HG02763 (cell line): ENCODE measurements at regions not wholly inside any gene's neighbourhood (a gene's known extent, or its start where the extent isn't known, plus 50 kb on each side); places are given as distances from the start of the nearest gene placed in this dataset.

Source experiments
- ATAC-seq: cut with Tn5 transposase; IDR thresholded peaks from one replicate; pipeline ENCODE4 v1.9.1; 2021; ENCODE audit warnings: mild to moderate bottlenecking, moderate library complexity; ENCODE audit not compliant: unreplicated experiment

GRCh38 chr2:204454672-204455380, 90.4 kb upstream of the PARD3B start:
- no peak for ATAC-seq

DNA sequence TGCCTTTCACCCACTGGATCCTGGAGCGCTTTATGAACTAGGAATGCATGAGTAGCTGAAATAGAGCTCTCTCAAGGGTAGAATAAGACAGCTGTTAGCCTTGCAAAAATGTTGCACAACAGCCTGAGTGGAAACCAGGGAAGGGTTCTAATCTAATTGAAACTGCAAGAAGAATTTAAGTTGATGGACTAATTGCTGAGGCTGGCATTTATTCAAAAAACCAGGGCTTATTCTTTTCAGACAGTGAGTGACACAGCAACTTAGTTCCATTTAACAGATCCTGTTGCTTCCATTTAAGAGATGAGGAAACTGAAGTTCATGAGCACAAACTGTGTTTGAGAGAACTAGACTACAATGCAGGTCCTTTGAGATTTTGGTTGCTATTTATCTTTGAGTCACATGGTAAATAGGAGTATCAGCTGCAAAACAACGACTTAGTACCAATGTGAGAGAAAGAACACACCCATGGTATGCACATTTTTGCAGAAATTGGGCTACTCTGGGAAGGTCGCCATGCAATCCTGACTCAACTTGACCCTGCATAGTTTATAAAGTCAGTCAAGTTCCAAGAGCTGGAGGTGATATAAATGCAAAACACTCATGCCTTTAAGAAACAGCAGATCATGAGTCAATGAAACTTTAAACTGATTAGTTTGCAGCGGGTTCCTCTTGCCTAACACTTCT, 76.4 kb upstream of the PARD3B start:
- ATAC-seq, result no peak

GRCh38 chr2:204470178-204470620, 75.1 kb upstream of the PARD3B start:
- no peak for ATAC-seq

DNA sequence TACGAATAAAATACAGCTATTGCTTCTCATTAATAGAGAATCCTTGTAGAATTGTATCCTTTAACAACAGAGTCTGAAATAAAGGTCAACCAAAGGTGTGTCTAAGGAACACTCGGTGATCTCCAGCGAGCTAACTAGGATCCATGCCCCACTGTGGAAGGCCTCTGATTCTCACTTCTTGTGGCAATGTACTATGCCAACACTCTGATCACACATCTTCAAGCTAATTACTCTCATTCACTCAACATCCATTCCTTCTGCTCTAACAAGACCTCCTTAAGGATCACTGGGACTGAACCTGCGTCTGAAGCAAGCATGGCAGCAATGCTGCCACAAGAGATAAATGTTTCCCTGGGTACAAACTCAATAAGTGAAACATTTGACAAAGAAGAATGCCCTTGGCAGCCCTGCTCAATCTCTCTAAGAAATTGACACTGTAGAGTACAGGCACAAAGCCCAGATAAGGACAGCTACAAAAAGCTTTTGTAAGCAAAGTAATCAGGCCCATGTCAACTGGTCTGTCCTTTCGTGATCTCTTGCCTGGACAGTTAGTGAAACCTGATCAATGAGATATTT, 74.6 kb upstream of the PARD3B start:
- ATAC-seq, result no peak

DNA sequence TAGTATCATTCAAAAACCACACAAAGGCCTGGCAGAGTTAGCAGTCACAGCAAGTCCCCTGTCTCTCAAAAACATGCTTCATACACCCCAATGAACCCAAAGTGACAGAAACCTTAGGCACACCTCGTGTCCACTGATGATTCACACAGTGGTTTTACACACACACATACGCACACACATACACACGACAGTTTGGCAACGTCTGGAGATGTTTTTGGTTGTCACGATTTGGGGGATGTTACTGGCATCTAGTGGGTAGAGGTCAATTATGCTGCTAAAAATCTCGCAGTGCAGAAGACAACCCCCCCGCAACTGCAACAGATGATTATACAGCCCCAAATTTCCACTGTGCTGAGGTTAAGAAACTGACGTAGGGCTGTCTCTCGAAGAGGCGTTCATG, 72.9 kb upstream of the PARD3B start:
- ATAC-seq, result no peak

GRCh38 chr2:204473224-204473623, 72.1 kb upstream of the PARD3B start:
- ATAC-seq, result no peak

DNA sequence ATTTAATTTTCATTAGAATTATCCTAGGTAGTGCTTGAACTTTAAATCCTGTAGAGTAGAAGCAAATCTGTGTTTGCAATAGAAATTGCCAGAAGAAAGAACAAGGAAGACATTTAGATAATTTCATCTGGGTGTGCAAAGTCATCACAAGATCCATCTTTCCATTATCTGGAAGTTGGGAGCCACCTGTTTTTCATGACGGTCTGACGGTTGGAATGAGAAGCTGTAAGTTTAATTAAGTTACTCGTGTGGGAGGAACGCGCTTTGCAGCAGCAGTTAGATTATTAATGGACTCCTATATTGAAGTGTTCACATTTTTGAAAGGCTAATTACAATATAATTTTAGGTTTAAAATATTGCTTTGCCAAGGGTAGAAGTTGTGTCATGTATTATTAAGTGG, 69.9 kb upstream of the PARD3B start:
- ATAC-seq, result no peak

GRCh38 chr2:204477358-204477950, 67.8 kb upstream of the PARD3B start:
- no peak for ATAC-seq

- ATAC-seq, result no peak
Measured at GRCh38 chr2:204479557-204479956, 65.7 kb upstream of the PARD3B start.

DNA sequence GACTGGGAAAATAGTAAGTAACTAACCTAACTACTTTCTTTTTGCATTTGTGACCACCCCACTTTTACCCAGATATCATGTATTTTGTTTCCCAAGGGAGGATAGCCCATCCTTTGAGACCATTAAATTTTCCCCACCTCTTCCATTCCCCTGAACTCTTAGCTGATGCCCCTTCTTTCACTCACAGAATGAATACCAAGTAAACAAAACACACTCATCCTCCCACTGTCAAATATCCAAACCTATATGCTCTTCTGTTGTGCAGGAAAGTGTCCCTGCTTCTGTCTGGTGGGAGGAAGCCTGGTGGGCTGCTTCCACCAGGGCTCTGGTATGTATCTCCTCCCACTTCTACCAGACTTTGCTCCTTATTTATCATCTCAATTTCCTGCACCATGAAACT, 64.6 kb upstream of the PARD3B start:
- ATAC-seq, result no peak

GRCh38 chr2:204483608-204484081, 61.6 kb upstream of the PARD3B start:
- ATAC-seq, result no peak

GRCh38 chr2:204486321-204486720, 59.0 kb upstream of the PARD3B start:
- ATAC-seq, result no peak

DNA sequence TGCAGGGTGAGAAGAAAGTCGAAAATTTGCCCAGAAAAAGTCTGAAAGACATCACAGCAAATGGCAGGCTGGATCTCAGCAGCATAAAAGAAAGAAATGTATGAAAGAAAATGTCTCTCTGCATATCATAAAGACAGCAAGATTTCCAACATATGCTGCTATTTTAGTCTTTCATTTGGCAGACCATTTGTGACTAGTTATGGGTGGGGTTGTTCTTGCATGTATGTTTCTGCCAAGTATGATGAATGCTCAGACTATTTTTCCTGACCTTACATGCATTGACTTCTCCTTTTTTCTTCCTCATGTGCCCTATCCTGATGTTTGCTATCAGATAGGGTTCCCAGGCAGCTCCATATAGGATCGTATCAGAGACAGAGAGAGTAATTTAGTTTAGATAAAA, 58.5 kb upstream of the PARD3B start:
- ATAC-seq, result no peak

- ATAC-seq, result no peak
Measured at GRCh38 chr2:204487447-204488229, 57.6 kb upstream of the PARD3B start.

DNA sequence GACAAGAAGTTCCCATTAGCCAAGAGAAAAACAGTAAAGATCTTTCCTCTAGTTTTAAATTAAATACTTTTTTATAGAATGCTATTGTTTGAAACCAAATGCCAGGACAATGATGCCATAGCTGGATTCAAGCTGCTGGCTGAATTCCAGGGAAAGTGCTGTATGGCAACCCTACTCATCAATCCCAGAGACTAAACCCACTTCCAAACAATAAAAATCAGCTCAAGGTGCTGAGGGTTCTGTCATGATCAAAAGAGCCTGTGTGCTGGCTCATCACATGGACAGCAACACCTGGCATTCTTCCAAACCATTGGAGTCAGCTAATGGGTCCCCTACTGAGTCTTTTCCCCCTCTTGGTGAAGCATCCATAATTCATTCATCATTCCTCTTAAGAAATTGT, 53.7 kb upstream of the PARD3B start:
- ATAC-seq, result no peak

DNA sequence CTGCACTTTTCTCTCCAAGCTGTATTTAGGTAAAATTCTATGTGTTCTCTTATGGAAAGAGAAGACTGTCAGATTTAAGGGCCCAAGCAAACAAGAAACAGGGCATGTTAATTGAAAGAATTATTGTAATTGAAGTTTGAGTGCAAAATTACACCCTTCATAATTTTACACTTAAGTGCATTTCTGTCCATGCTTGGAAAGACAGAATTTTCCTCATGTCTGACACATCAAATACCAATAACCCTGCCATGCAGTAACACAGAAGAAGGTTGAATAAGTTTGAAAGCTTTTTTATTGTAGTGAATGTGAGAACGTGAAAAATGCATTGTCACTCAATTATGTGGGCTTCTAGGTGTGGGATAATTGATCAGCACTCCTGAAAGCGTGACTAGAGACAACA, 52.9 kb upstream of the PARD3B start:
- no peak for ATAC-seq

DNA sequence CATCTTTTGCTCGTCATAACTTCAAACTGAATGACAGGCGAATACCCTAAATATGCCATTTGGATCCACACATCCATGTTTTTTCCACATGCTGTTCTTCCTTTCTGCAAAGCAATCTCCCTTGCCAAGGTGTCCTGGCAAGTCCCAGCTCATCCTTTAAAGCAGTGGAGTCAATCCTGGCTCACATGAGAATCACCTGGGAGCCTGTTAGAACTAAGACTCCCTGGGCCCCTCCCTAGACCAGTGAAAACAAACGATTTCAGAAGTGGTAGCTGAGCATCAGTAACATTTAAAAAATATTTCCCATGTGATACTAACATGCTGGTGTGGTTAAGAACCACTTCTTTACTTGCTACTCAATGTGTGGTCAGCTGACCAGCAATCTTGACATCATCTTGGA, 50.6 kb upstream of the PARD3B start:
- no peak for ATAC-seq

DNA sequence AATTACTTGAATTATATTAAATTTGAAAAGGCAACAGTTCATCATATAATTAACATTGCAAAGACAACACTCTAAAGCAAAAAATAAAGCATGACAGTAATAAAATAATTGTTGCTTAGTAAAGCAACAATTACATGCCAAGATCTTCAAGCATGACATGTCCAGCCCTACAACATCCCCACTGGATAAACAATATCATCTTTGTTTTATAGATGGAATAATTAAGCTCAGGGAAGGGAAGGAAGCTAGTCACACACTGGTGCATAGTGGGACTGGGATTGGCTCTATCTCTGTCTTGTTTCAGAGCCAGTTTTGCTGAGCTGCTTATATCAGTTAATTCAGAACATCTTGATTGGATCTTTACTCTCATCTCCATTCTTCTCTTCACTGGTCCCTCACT, 49.9 kb upstream of the PARD3B start:
- no peak for ATAC-seq
